ENCODE measurements at regions not wholly inside any gene's neighbourhood (a gene's known extent, or its start where the extent isn't known, plus 50 kb on each side); places are given as distances from the start of the nearest gene placed in this dataset.
"Not testable (repeated sequence)": the region's sequence is repeated elsewhere in the genome, so short reads cannot be mapped to it uniquely, and the experiment has no call there.

DNA sequence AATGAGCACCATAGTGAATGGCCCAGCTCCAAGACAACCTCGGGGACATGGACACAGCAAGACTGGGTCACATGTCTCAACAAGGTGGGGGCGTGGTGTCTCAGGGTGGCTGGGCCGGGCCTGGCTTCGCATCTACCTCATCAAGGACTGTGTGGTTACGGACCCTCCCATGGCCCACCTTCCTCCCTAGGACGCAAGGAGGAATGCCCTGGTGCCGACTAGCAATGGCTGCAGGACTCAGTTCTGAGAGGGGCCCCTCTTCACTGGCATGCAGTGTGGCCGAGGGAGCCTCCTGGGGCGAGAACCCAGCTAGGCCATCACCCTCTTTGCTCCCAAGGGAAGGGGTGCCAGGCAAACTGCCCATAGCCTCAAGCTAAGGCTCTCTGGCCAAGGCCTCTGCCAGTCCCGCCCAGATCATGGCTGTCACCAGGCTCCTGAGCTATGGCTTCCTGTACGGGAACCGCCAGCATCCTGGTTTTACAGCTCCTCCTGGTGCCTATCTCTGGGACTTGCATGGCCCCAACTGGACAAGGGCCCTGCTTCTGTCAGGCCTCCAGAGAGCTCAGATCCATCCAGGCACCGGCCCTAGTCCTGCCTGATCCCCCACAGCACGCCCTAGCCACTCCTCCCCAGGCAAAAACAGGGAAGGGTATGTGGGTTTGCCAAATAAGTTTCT lies 218.0 kb upstream of the AGTR2 start:
- peaks cover 4% of the 10 kb centered on the region for H3K4me1 ChIP-seq (ENCODE audit: control insufficient read depth, insufficient read depth, low read length)
- H3K36me3 ChIP-seq (ENCODE audit: control insufficient read depth, insufficient read depth, low read length), result no peaks in the 10 kb centered on the region
- H3K9ac ChIP-seq (ENCODE audit: low read length), result no peak overlapping the region
- H3K9me3 ChIP-seq (ENCODE audit: control insufficient read depth, low read length), result no peaks in the 10 kb centered on the region
- no peaks in the 10 kb centered on the region for H3K27me3 ChIP-seq (ENCODE audit: control insufficient read depth, insufficient read depth, low read length)
- H3K4me3 ChIP-seq (ENCODE audit: low read length), result no peak overlapping the region

- Histone ChIP-seq H3K4me1 (ENCODE audit: control insufficient read depth, insufficient read depth, low read length) (no peaks in the 10 kb centered on the region), H3K9me3 (ENCODE audit: control insufficient read depth, low read length) (no peaks in the 10 kb centered on the region)
Measured at GRCh38 chrX:115957862-115958490, 212.6 kb upstream of the AGTR2 start.

DNA sequence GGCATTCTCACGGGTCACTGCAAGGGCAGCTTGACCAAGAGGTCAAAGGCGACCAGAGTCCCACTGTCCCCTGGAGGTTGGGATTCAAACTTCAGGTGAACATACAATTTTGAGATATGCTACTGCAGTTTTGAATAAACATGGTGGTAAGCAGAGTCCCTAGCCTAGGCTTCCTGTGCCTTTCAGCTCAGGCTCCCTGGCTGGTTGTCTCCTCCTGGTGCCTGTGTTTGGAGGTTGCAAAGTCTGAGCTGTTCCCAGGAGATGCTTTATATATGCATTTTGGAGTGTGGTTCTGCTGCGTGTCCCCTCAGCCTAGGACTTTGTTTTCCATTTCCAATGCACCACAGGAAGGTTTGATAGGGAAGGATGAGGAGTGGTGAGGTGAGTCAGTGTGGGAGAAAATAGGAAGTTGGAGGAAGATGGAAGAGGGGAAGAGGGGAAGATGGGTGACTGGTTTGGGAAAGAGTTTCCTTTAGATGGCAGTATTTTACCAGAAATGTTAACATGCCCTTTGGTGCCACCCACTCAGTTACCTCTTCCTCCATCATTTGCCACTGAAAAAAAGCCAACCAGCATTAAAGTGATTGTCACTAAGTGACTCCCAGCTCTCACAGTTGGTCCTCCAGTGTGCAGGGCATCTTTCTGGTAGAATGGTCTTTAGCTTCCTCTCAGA lies 211.7 kb upstream of the AGTR2 start:
- Histone ChIP-seq H3K27me3 (ENCODE audit: control insufficient read depth, insufficient read depth, low read length) (no peaks in the 10 kb centered on the region), H3K9ac (ENCODE audit: low read length) (no peak overlapping the region), H3K4me1 (ENCODE audit: control insufficient read depth, insufficient read depth, low read length) (no peaks in the 10 kb centered on the region), H3K36me3 (ENCODE audit: control insufficient read depth, insufficient read depth, low read length) (no peaks in the 10 kb centered on the region), H3K9me3 (ENCODE audit: control insufficient read depth, low read length) (no peaks in the 10 kb centered on the region), H3K4me3 (ENCODE audit: low read length) (no peak overlapping the region)

More at GRCh38 chrX:115957862-115958490, 212.6 kb upstream of the AGTR2 start:
- no peaks in the 10 kb centered on the region for H3K27me3 ChIP-seq (ENCODE audit: control insufficient read depth, insufficient read depth, low read length)
- H3K36me3 ChIP-seq (ENCODE audit: control insufficient read depth, insufficient read depth, low read length), result no peaks in the 10 kb centered on the region
- H3K4me3 ChIP-seq (ENCODE audit: low read length), result no peak overlapping the region
- H3K9ac ChIP-seq (ENCODE audit: low read length), result no peak overlapping the region

DNA sequence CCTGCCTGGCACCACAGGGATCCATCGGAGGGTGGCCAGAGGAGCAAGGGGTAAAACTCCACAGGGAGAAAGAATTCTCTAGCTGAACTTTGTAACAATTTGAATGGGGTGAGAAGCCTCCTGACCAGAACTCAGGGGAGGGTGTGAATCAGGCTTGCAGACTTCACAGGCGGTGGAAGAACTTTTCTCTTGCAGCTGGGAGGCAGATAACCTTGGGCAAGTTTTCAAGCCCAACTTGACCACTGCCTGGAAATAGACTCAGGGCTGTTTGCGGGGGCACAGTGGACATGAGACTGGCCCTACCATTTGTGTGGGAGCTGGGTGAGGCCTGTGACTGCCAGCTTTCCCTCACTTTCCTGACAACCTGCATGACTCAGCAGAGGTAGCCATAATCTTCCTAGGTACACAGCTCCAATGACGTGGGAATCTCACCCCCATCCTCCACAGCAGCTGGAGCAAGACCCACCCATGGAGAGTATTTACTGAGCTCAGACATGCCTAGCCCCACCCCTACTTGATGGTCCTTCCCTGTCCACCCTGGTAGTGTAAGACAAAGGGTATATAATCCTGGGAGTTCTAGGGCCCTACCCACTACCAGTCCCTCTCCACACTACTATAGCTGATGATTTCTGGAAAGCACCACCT lies 210.0 kb upstream of the AGTR2 start:
- H3K4me3 ChIP-seq (ENCODE audit: low read length), result no peak overlapping the region
- H3K36me3 ChIP-seq (ENCODE audit: control insufficient read depth, insufficient read depth, low read length), result no peaks in the 10 kb centered on the region
- no peaks in the 10 kb centered on the region for H3K27me3 ChIP-seq (ENCODE audit: control insufficient read depth, insufficient read depth, low read length)
- H3K4me1 ChIP-seq (ENCODE audit: control insufficient read depth, insufficient read depth, low read length), result no peaks in the 10 kb centered on the region
- H3K9me3 ChIP-seq (ENCODE audit: control insufficient read depth, low read length), result no peaks in the 10 kb centered on the region
- H3K9ac ChIP-seq (ENCODE audit: low read length), result no peak overlapping the region

- H3K4me3 ChIP-seq (ENCODE audit: low read length), result no peak overlapping the region
- no peaks in the 10 kb centered on the region for H3K27me3 ChIP-seq (ENCODE audit: control insufficient read depth, insufficient read depth, low read length)
- H3K4me1 ChIP-seq (ENCODE audit: control insufficient read depth, insufficient read depth, low read length), result no peaks in the 10 kb centered on the region
- no peak overlapping the region for H3K9ac ChIP-seq (ENCODE audit: low read length)
- no peaks in the 10 kb centered on the region for H3K36me3 ChIP-seq (ENCODE audit: control insufficient read depth, insufficient read depth, low read length)
- H3K9me3 ChIP-seq (ENCODE audit: control insufficient read depth, low read length), result no peaks in the 10 kb centered on the region
Measured at GRCh38 chrX:115966920-115967319, 203.6 kb upstream of the AGTR2 start.

- no peaks in the 10 kb centered on the region for H3K27me3 ChIP-seq (ENCODE audit: control insufficient read depth, insufficient read depth, low read length)
- no peaks in the 10 kb centered on the region for H3K36me3 ChIP-seq (ENCODE audit: control insufficient read depth, insufficient read depth, low read length)
- H3K9me3 ChIP-seq (ENCODE audit: control insufficient read depth, low read length), result no peaks in the 10 kb centered on the region
- peak overlapping the region; percentile 81 for H3K9ac ChIP-seq (ENCODE audit: low read length)
- peak overlapping the region; percentile 41 for H3K4me3 ChIP-seq (ENCODE audit: low read length)
- no peaks in the 10 kb centered on the region for H3K4me1 ChIP-seq (ENCODE audit: control insufficient read depth, insufficient read depth, low read length)
Measured at GRCh38 chrX:115968436-115969252, 201.9 kb upstream of the AGTR2 start.

DNA sequence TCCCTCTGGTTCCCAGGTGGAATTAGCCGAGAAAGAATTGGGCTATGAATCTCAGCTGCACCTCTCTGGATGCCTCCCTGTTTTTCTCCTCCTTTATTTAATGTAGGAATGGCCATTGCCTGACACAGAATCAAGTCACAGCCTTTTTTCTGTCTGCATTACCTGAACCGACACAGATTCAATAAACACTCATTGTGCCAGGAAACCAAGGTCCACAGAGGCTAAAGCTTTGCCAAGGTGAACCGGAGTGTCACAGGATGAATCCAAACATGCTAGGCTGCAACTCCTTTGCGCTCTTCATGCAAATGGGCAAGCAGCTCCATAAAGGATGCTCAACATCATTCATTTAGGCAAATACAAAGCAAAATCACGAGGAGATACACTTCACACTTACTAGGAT lies 199.8 kb upstream of the AGTR2 start:
- no peak overlapping the region for H3K4me3 ChIP-seq (ENCODE audit: low read length)
- H3K9ac ChIP-seq (ENCODE audit: low read length), result no peak overlapping the region
- H3K36me3 ChIP-seq (ENCODE audit: control insufficient read depth, insufficient read depth, low read length), result no peaks in the 10 kb centered on the region
- no peaks in the 10 kb centered on the region for H3K27me3 ChIP-seq (ENCODE audit: control insufficient read depth, insufficient read depth, low read length)
- H3K4me1 ChIP-seq (ENCODE audit: control insufficient read depth, insufficient read depth, low read length), result no peaks in the 10 kb centered on the region
- H3K9me3 ChIP-seq (ENCODE audit: control insufficient read depth, low read length), result no peaks in the 10 kb centered on the region

GRCh38 chrX:115972717-115973116 lies 197.8 kb upstream of the AGTR2 start:
- H3K9me3 ChIP-seq (ENCODE audit: control insufficient read depth, low read length), result no peaks in the 10 kb centered on the region
- no peak overlapping the region for H3K9ac ChIP-seq (ENCODE audit: low read length)
- no peaks in the 10 kb centered on the region for H3K4me1 ChIP-seq (ENCODE audit: control insufficient read depth, insufficient read depth, low read length)
- no peaks in the 10 kb centered on the region for H3K27me3 ChIP-seq (ENCODE audit: control insufficient read depth, insufficient read depth, low read length)
- no peak overlapping the region for H3K4me3 ChIP-seq (ENCODE audit: low read length)
- H3K36me3 ChIP-seq (ENCODE audit: control insufficient read depth, insufficient read depth, low read length), result no peaks in the 10 kb centered on the region

DNA sequence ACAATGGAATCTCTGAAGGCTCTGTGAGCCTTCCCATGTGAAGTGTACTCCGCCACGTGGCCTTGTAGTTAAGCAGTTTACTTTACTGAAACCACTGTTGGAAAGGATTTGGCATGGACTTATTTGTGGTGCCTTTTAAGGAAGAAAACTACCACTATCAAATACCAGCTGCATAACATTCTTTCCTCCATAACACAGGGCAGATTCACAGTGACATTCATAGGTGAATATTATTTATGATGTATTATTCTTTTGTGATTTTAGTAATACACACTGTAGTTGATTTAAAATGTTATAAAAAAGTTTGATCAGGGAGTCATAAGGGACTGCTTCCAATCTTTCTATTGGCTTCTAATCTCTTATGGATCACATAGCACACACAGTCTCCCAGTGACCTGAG lies 192.5 kb upstream of the AGTR2 start:
- no peak overlapping the region for H3K9ac ChIP-seq (ENCODE audit: low read length)
- H3K27me3 ChIP-seq (ENCODE audit: control insufficient read depth, insufficient read depth, low read length), result no peaks in the 10 kb centered on the region
- no peaks in the 10 kb centered on the region for H3K36me3 ChIP-seq (ENCODE audit: control insufficient read depth, insufficient read depth, low read length)
- H3K4me1 ChIP-seq (ENCODE audit: control insufficient read depth, insufficient read depth, low read length), result peaks cover 2% of the 10 kb centered on the region
- no peaks in the 10 kb centered on the region for H3K9me3 ChIP-seq (ENCODE audit: control insufficient read depth, low read length)
- no peak overlapping the region for H3K4me3 ChIP-seq (ENCODE audit: low read length)

GRCh38 chrX:115983148-115983547 lies 187.4 kb upstream of the AGTR2 start:
- H3K27me3 ChIP-seq (ENCODE audit: control insufficient read depth, insufficient read depth, low read length); H3K4me1 ChIP-seq (ENCODE audit: control insufficient read depth, insufficient read depth, low read length); H3K9ac ChIP-seq (ENCODE audit: low read length): not testable (repeated sequence)

DNA sequence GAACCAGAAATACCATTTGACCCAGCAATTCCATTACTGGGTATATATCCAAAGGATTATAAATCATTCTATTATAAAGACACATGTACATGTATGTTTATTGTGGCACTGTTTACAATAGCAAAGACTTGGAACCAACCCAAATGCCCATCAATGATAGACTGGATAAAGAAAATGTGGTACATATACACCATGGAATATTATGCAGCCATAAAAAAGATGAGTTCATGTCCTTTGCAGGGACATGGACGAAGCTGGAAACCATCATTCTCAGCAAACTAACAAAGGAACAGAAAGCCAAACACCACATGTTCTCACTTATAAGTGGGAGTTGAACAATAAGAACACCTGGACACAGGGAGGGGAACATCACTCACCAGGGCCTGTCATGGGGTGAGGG lies 183.1 kb upstream of the AGTR2 start:
- not testable (repeated sequence) for H3K36me3 ChIP-seq (ENCODE audit: control insufficient read depth, insufficient read depth, low read length); H3K27me3 ChIP-seq (ENCODE audit: control insufficient read depth, insufficient read depth, low read length); H3K4me3 ChIP-seq (ENCODE audit: low read length); H3K4me1 ChIP-seq (ENCODE audit: control insufficient read depth, insufficient read depth, low read length); H3K9ac ChIP-seq (ENCODE audit: low read length); H3K9me3 ChIP-seq (ENCODE audit: control insufficient read depth, low read length)

More at GRCh38 chrX:115983148-115983547, 187.4 kb upstream of the AGTR2 start:
- not testable (repeated sequence) for H3K4me3 ChIP-seq (ENCODE audit: low read length); H3K9me3 ChIP-seq (ENCODE audit: control insufficient read depth, low read length); H3K36me3 ChIP-seq (ENCODE audit: control insufficient read depth, insufficient read depth, low read length)

Measured in mucosa of stomach (tissue), 1 donor.